ENCODE measurements at regions not wholly inside any gene's neighbourhood (a gene's known extent, or its start where the extent isn't known, plus 50 kb on each side); places are given as distances from the start of the nearest gene placed in this dataset.
"Not testable (repeated sequence)": the region's sequence is repeated elsewhere in the genome, so short reads cannot be mapped to it uniquely, and the experiment has no call there.

GRCh38 chr5:9832921-9833320 is 202.8 kb upstream of the TAS2R1 start:
- Histone ChIP-seq H3K36me3 (no peaks in the 10 kb centered on the region), H3K4me1 (no peaks in the 10 kb centered on the region), H3K27me3 (no peaks in the 10 kb centered on the region), H3K4me3 (no peak overlapping the region), H3K9me3 (replicated peaks) (no peaks in the 10 kb centered on the region), H3K27ac (no peak overlapping the region)
- DNase-seq = no peak

- Histone ChIP-seq H3K27ac (no peak overlapping the region), H3K9me3 (replicated peaks) (no peaks in the 10 kb centered on the region), H3K4me3 (no peak overlapping the region), H3K27me3 (no peaks in the 10 kb centered on the region), H3K36me3 (no peaks in the 10 kb centered on the region), H3K4me1 (no peaks in the 10 kb centered on the region)
- DNase-seq = no peak
These were observed 201.7 kb upstream of the TAS2R1 start for GRCh38 chr5:9831823-9832222.

- Histone ChIP-seq H3K27ac (no peak overlapping the region), H3K9me3 (replicated peaks) (no peaks in the 10 kb centered on the region), H3K4me1 (no peaks in the 10 kb centered on the region), H3K4me3 (no peak overlapping the region), H3K27me3 (no peaks in the 10 kb centered on the region), H3K36me3 (no peaks in the 10 kb centered on the region)
- no peak for DNase-seq
These were observed 200.0 kb upstream of the TAS2R1 start for GRCh38 chr5:9830184-9830583.

- DNase-seq = no peak
These were observed 199.5 kb upstream of the TAS2R1 start for GRCh38 chr5:9829621-9830020.

DNA sequence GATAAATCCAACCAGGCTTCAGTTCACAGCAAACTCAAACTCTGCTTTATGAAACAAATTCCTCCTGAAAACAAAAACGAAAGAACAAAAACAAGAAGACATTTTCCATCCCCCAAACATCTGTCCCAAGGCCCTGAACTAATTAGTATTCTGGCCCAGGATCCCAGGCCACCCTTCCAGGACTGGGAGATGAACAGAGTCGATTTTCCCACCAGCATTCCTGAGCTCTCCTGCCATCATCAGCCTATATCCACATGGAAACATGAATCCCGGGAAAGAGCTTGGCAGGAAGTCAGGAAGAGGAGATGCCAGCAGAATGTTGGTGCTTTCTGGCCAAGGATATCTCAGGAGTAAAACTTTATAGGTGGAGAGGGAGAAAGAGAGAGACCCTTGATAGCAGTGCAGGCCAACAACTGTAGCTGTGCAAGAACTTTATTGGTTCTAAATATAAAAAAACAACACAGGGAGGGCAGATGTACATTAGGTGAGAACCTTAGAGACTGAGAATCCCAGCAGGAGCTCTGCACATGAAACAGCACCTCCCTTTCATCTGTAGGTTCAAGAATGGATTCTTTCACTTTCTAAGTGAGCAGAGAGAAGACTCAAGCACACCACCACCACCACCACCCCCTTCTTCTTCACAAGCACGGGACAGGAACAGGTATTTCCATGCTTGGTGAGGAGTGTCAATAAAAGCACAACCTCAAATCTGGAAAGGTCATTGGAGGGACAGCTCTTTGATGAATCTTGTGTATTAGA is 190.7 kb upstream of the TAS2R1 start:
- H3K27me3 ChIP-seq = no peaks in the 10 kb centered on the region
- H3K9me3 ChIP-seq (replicated peaks) = no peaks in the 10 kb centered on the region
- no peak for DNase-seq
- H3K27ac ChIP-seq = no peak overlapping the region
- no peaks in the 10 kb centered on the region for H3K36me3 ChIP-seq
- no peak overlapping the region for H3K4me3 ChIP-seq
- no peaks in the 10 kb centered on the region for H3K4me1 ChIP-seq

More at GRCh38 chr5:9829621-9830020, 199.5 kb upstream of the TAS2R1 start:
- Histone ChIP-seq H3K36me3 (no peaks in the 10 kb centered on the region), H3K9me3 (replicated peaks) (no peaks in the 10 kb centered on the region), H3K27me3 (no peaks in the 10 kb centered on the region), H3K4me3 (no peak overlapping the region), H3K4me1 (no peaks in the 10 kb centered on the region), H3K27ac (no peak overlapping the region)

- no peak for DNase-seq
- Histone ChIP-seq H3K27ac (no peak overlapping the region), H3K36me3 (no peaks in the 10 kb centered on the region), H3K27me3 (no peaks in the 10 kb centered on the region), H3K9me3 (replicated peaks) (no peaks in the 10 kb centered on the region), H3K4me3 (no peak overlapping the region), H3K4me1 (no peaks in the 10 kb centered on the region)
These were observed 188.2 kb upstream of the TAS2R1 start for GRCh38 chr5:9818340-9818845.

GRCh38 chr5:9817819-9818218 is 187.7 kb upstream of the TAS2R1 start:
- Histone ChIP-seq H3K4me3 (no peak overlapping the region), H3K4me1 (no peaks in the 10 kb centered on the region), H3K36me3 (no peaks in the 10 kb centered on the region), H3K27ac (no peak overlapping the region), H3K27me3 (no peaks in the 10 kb centered on the region), H3K9me3 (replicated peaks) (no peaks in the 10 kb centered on the region)
- no peak for DNase-seq

DNA sequence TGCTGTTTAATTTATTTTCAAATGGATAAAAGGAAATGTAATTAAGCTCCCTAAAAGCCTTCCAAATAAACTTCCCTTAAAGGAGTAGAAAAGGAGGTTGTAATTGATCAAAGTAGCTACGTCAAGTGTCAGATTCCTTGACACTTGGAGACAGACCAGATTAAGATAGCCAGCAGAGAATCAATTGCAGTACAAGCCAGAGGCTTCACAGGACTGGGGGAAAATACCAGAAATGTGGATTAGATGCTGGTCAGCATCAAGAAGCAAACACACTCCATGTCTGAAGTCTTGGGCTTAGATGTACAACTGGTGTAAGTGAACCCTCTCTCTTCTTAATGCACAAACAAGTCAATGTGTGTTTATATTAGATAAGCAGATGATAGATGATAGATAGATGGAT is 184.9 kb upstream of the TAS2R1 start:
- no peak for DNase-seq
- H3K4me3 ChIP-seq = no peak overlapping the region

GRCh38 chr5:9813305-9813704 is 183.2 kb upstream of the TAS2R1 start:
- H3K9me3 ChIP-seq (replicated peaks) = no peaks in the 10 kb centered on the region
- H3K27ac ChIP-seq = no peak overlapping the region
- no peaks in the 10 kb centered on the region for H3K4me1 ChIP-seq
- DNase-seq = no peak
- H3K36me3 ChIP-seq = no peaks in the 10 kb centered on the region
- H3K4me3 ChIP-seq = no peak overlapping the region
- no peaks in the 10 kb centered on the region for H3K27me3 ChIP-seq

More for the DNA sequence above, 184.9 kb upstream of the TAS2R1 start:
- Histone ChIP-seq H3K4me1 (no peaks in the 10 kb centered on the region), H3K36me3 (no peaks in the 10 kb centered on the region), H3K27ac (no peak overlapping the region), H3K9me3 (replicated peaks) (no peaks in the 10 kb centered on the region), H3K27me3 (no peaks in the 10 kb centered on the region)

DNA sequence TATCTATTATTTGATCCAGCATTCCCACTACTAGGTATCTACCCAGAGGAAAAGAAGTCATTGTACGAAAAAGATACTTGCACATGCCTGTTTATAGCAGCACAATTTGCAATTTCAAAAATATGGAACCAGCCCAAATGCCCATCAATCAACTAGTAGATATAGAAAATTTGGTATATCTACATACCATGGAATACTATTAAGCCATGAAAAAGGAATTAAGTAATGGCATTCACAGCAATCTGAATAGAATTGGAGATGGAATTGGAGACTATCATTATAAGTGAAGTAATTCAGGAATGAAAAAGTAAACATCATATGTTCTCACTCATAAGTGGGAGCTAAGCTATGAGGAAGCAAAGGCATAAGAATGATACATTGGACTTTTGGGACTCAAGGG is 177.2 kb upstream of the TAS2R1 start:
- not testable (repeated sequence) for H3K9me3 ChIP-seq (replicated peaks); H3K4me1 ChIP-seq; DNase-seq; H3K27ac ChIP-seq; H3K27me3 ChIP-seq; H3K4me3 ChIP-seq; H3K36me3 ChIP-seq

- Histone ChIP-seq H3K27ac (no peak overlapping the region), H3K4me1 (no peaks in the 10 kb centered on the region), H3K9me3 (replicated peaks) (no peaks in the 10 kb centered on the region), H3K4me3 (no peak overlapping the region), H3K36me3 (no peaks in the 10 kb centered on the region), H3K27me3 (no peaks in the 10 kb centered on the region)
- DNase-seq = no peak
These were observed 171.8 kb upstream of the TAS2R1 start for GRCh38 chr5:9801908-9802307.

DNA sequence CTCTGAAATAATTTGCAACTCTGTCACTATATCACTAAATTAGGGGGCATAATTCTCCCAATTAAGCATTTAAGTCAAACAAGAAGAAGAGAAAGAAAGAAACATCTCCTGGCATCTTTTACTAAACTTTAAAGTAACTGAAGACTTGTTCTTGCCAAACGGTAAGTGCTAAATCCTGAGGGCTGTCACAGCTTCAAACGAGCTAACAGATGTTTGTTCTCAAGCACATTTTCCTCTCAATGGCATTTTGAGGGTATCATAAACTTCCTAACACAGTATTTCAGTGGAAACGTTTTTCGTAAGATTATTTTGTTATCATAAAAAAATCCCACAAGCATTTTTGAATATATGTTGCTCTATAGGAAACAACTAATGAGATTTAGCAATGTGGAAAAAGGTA is 169.5 kb upstream of the TAS2R1 start:
- no peak for DNase-seq
- H3K4me1 ChIP-seq = no peaks in the 10 kb centered on the region
- no peak overlapping the region for H3K4me3 ChIP-seq
- H3K36me3 ChIP-seq = no peaks in the 10 kb centered on the region
- H3K9me3 ChIP-seq (replicated peaks) = no peaks in the 10 kb centered on the region
- no peak overlapping the region for H3K27ac ChIP-seq
- no peaks in the 10 kb centered on the region for H3K27me3 ChIP-seq

- H3K4me1 ChIP-seq = no peaks in the 10 kb centered on the region
- no peak for DNase-seq
- H3K4me3 ChIP-seq = no peak overlapping the region
- H3K9me3 ChIP-seq (replicated peaks) = no peaks in the 10 kb centered on the region
- H3K27me3 ChIP-seq = no peaks in the 10 kb centered on the region
- no peaks in the 10 kb centered on the region for H3K36me3 ChIP-seq
- no peak overlapping the region for H3K27ac ChIP-seq
These were observed 160.1 kb upstream of the TAS2R1 start for GRCh38 chr5:9790276-9790675.

- H3K27me3 ChIP-seq = no peaks in the 10 kb centered on the region
- DNase-seq = no peak
- H3K36me3 ChIP-seq = no peaks in the 10 kb centered on the region
- no peak overlapping the region for H3K4me3 ChIP-seq
- no peak overlapping the region for H3K27ac ChIP-seq
- H3K4me1 ChIP-seq = no peaks in the 10 kb centered on the region
- H3K9me3 ChIP-seq (replicated peaks) = no peaks in the 10 kb centered on the region
These were observed 159.6 kb upstream of the TAS2R1 start for GRCh38 chr5:9789777-9790176.

GRCh38 chr5:9787861-9788600 is 157.9 kb upstream of the TAS2R1 start:
- no peak overlapping the region for H3K4me3 ChIP-seq
- no peaks in the 10 kb centered on the region for H3K4me1 ChIP-seq
- no peaks in the 10 kb centered on the region for H3K9me3 ChIP-seq (replicated peaks)
- no peaks in the 10 kb centered on the region for H3K36me3 ChIP-seq
- no peak for DNase-seq
- no peaks in the 10 kb centered on the region for H3K27me3 ChIP-seq
- H3K27ac ChIP-seq = no peak overlapping the region

Data from SJCRH30 (cell line).